ENCODE measurements at regions not wholly inside any gene's neighbourhood (a gene's known extent, or its start where the extent isn't known, plus 50 kb on each side); places are given as distances from the start of the nearest gene placed in this dataset.
"Not testable (repeated sequence)": the region's sequence is repeated elsewhere in the genome, so short reads cannot be mapped to it uniquely, and the experiment has no call there.

DNA sequence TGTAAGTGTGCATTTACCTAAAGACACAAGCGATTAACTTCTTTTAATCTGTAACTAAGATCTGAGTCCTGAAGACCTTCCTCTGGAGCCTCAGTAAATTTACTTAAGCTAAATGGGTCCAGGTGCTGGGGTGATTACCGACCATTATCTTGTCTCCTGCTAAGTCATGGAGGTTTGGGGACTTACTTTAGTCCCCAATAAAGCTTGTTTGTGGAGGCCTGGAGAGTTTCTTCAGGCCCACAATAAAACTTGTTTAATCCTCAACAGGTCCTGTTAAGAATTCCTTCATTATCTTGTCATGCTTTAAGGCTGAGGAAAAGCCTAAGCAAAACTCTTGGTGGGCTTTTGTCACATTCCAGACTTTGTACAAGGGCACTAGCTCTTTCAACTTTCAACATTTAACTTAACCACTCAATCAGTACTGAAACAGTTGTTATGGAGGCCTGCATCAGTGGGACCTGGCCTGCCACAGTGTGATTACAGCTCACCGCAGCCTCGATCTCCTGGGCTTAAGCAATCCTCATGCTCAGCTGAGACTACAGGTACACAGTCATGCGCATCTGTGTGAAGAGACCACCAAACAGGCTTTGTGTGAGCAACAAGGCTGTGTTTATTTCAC, 84.0 kb downstream of the FMO4 start:
- H3K27ac ChIP-seq, result no peak overlapping the region
- no peak overlapping the region for H2AFZ ChIP-seq
- H3K9me3 ChIP-seq (ENCODE audit: insufficient read depth, low read depth), result no peaks in the 10 kb centered on the region
- peaks cover 3% of the 10 kb centered on the region for H3K4me1 ChIP-seq (replicated peaks; ENCODE audit: insufficient read depth)
- no peaks in the 10 kb centered on the region for H3K9me2 ChIP-seq (ENCODE audit: insufficient read depth)
- CTCF ChIA-PET, result no interaction called here
- DNase-seq, result no peak
- TF ChIP-seq EZH2 (IDR thresholded peaks at IDR 0.05; ENCODE audit: low read depth), result no peak
- TF ChIP-seq, protein P1, sequence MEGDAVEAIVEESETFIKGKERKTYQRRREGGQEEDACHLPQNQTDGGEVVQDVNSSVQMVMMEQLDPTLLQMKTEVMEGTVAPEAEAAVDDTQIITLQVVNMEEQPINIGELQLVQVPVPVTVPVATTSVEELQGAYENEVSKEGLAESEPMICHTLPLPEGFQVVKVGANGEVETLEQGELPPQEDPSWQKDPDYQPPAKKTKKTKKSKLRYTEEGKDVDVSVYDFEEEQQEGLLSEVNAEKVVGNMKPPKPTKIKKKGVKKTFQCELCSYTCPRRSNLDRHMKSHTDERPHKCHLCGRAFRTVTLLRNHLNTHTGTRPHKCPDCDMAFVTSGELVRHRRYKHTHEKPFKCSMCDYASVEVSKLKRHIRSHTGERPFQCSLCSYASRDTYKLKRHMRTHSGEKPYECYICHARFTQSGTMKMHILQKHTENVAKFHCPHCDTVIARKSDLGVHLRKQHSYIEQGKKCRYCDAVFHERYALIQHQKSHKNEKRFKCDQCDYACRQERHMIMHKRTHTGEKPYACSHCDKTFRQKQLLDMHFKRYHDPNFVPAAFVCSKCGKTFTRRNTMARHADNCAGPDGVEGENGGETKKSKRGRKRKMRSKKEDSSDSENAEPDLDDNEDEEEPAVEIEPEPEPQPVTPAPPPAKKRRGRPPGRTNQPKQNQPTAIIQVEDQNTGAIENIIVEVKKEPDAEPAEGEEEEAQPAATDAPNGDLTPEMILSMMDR (conservative IDR thresholded peaks at IDR 0.05), result no peak
- H3K4me2 ChIP-seq, result no peak overlapping the region
- H3K27me3 ChIP-seq (ENCODE audit: insufficient read depth, low read depth), result no peaks in the 10 kb centered on the region
- no peak overlapping the region for H3K4me3 ChIP-seq
- no peaks in the 10 kb centered on the region for H3K36me3 ChIP-seq (ENCODE audit: low read depth)
- H3F3A ChIP-seq (ENCODE audit: insufficient read depth, low read depth), result no peaks in the 10 kb centered on the region
- BruUV-seq (replicated peaks), result no TSS peak
- H3K79me2 ChIP-seq (ENCODE audit: low read depth), result no peaks in the 10 kb centered on the region
- no peaks in the 10 kb centered on the region for H4K20me1 ChIP-seq (ENCODE audit: insufficient read depth)
- POLR2A ChIA-PET (ENCODE audit: unreplicated experiment), result no interaction called here
- intact Hi-C loops (cut with micrococcal nuclease; ENCODE audit: unreplicated experiment), result no loop called here

- no TSS peak for BruUV-seq (replicated peaks)
- Histone ChIP-seq H3K9me2 (ENCODE audit: insufficient read depth) (no peaks in the 10 kb centered on the region), H3K79me2 (ENCODE audit: low read depth) (no peaks in the 10 kb centered on the region), H2AFZ (peak overlapping the region; percentile 74), H3K4me1 (replicated peaks; ENCODE audit: insufficient read depth) (peaks cover 15% of the 10 kb centered on the region), H3K4me3 (no peak overlapping the region), H3K27ac (peak overlapping the region; percentile 50), H4K20me1 (ENCODE audit: insufficient read depth) (no peaks in the 10 kb centered on the region), H3K4me2 (peak overlapping the region; percentile 51), H3K27me3 (ENCODE audit: insufficient read depth, low read depth) (no peaks in the 10 kb centered on the region), H3F3A (ENCODE audit: insufficient read depth, low read depth) (no peaks in the 10 kb centered on the region), H3K36me3 (ENCODE audit: low read depth) (no peaks in the 10 kb centered on the region), H3K9me3 (ENCODE audit: insufficient read depth, low read depth) (no peaks in the 10 kb centered on the region)
- peak; percentile 48 to 71 for DNase-seq
- TF ChIP-seq, protein P1 (conservative IDR thresholded peaks at IDR 0.05), result no peak
- TF ChIP-seq EZH2 (IDR thresholded peaks at IDR 0.05; ENCODE audit: low read depth), result no peak
- ChIA-PET CTCF (no interaction called here), POLR2A (ENCODE audit: unreplicated experiment) (no interaction called here)
- intact Hi-C loops (cut with micrococcal nuclease; ENCODE audit: unreplicated experiment), result loop anchor here (10.0 kb wide), 1 partner anchor 149 kb away; no protein-coding TSS in a partner anchor
These were observed 81.9 kb upstream of the PRRC2C start for GRCh38 chr1:171403393-171403792.

DNA sequence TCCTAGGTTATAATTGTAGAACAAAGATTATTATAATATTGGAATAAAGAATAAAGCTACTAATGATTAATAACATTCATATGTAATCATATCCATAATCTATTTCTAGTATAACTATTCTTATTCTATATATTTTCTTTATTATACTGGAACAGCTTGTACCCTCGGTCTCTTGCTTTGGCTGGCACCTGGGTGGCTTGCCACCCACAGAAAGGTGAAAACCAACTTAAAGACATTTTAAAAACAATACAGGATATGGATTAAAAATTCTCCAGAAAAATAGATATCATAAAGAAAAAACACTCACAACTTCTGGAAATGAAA, 80.0 kb upstream of the PRRC2C start:
- H3K27me3 ChIP-seq (ENCODE audit: insufficient read depth, low read depth), result 0 out of 2 replicates have a peak, but pooled peaks cover 5% of the 10 kb centered on the region
- H3K4me3 ChIP-seq, result no peak overlapping the region
- no peak for DNase-seq
- H3K4me1 ChIP-seq (replicated peaks; ENCODE audit: insufficient read depth), result peaks cover 15% of the 10 kb centered on the region
- H3K9me3 ChIP-seq (ENCODE audit: insufficient read depth, low read depth), result no peaks in the 10 kb centered on the region
- H3K9me2 ChIP-seq (ENCODE audit: insufficient read depth), result no peaks in the 10 kb centered on the region
- no peak overlapping the region for H2AFZ ChIP-seq
- H3K79me2 ChIP-seq (ENCODE audit: low read depth), result no peaks in the 10 kb centered on the region
- no peaks in the 10 kb centered on the region for H3K36me3 ChIP-seq (ENCODE audit: low read depth)
- H4K20me1 ChIP-seq (ENCODE audit: insufficient read depth), result no peaks in the 10 kb centered on the region
- ChIA-PET CTCF (interaction anchor here (0.6 kb wide), 1 partner anchor 9 kb away, joined by 9 read pairs; no protein-coding TSS in a partner anchor), POLR2A (ENCODE audit: unreplicated experiment) (no interaction called here)
- intact Hi-C loops (cut with micrococcal nuclease; ENCODE audit: unreplicated experiment), result loop anchor here (10.0 kb wide), 1 partner anchor 151 kb away; no protein-coding TSS in a partner anchor
- no TSS peak for BruUV-seq (replicated peaks)
- H3F3A ChIP-seq (ENCODE audit: insufficient read depth, low read depth), result no peaks in the 10 kb centered on the region
- TF ChIP-seq, protein P1 (conservative IDR thresholded peaks at IDR 0.05), result 0 out of 2 replicates have a peak, but pooled peaks have one; percentile 0
- no peak for TF ChIP-seq EZH2 (IDR thresholded peaks at IDR 0.05; ENCODE audit: low read depth)
- no peak overlapping the region for H3K4me2 ChIP-seq
- no peak overlapping the region for H3K27ac ChIP-seq

DNA sequence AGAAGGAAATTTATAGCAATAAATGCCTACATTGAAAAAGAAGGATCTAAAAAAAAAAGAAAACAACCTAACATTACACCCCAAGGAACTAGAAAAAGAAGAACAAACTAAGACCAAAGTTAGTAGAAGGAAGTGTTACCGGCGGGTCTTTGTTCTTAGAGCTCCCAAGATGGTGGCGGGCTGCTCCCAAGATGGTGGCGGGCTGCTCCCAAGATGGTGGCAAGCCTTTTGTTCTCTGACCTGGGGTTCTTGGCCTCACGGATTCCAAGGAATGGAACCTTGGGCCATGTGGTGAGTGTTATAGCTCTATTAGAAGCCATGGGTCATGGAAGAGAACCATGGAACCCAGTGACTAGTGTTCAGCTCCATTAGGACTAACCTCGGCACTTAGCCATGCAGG, 71.8 kb upstream of the PRRC2C start:
- H4K20me1 ChIP-seq (ENCODE audit: insufficient read depth); H3K4me3 ChIP-seq; H3K27ac ChIP-seq; POLR2A ChIA-PET (ENCODE audit: unreplicated experiment); DNase-seq; H3K4me2 ChIP-seq; H3K27me3 ChIP-seq (ENCODE audit: insufficient read depth, low read depth); H3K79me2 ChIP-seq (ENCODE audit: low read depth); H3K9me2 ChIP-seq (ENCODE audit: insufficient read depth); intact Hi-C loops (cut with micrococcal nuclease; ENCODE audit: unreplicated experiment); H3K9me3 ChIP-seq (ENCODE audit: insufficient read depth, low read depth); H3F3A ChIP-seq (ENCODE audit: insufficient read depth, low read depth); CTCF ChIA-PET; BruUV-seq (replicated peaks); H2AFZ ChIP-seq; H3K4me1 ChIP-seq (replicated peaks; ENCODE audit: insufficient read depth); H3K36me3 ChIP-seq (ENCODE audit: low read depth): not testable (repeated sequence)

Data from PC-9 (cell line).